Thoracic aorta (tissue), 2 donors: ENCODE measurements at regions not wholly inside any gene's neighbourhood (a gene's known extent, or its start where the extent isn't known, plus 50 kb on each side); places are given as distances from the start of the nearest gene placed in this dataset.

Experiments
- ATAC-seq: fragments of 150-250 bp; one replicate; pipeline ENCODE4 v1.8.0; 2017; ENCODE audit warnings: low read depth; ENCODE audit not compliant: insufficient number of reproducible peaks, low FRiP score
- DNase-seq: peaks from one replicate; pipeline ENCODE4 v3.0.0-alpha.2; 2020; ENCODE audit warnings: low spot score
- H3K27ac ChIP-seq, 2 donors: fragments of 200-600 bp; sonication (generic); 1 replicate in 1 of 2; 2 replicates in 1 of 2; pipeline ENCODE4 v1.5.1; 2016; ENCODE audit warnings: mild to moderate bottlenecking in 2 of 2, moderate library complexity in 2 of 2
- H3K27me3 ChIP-seq: fragments of 200-600 bp; sonication (generic); replicated peaks from 2 replicates; pipeline ENCODE4 v1.6.0; 2016; ENCODE audit warnings: mild to moderate bottlenecking; ENCODE audit not compliant: insufficient read depth
- H3K36me3 ChIP-seq: fragments of 200-600 bp; sonication (generic); one replicate; pipeline ENCODE4 v1.5.1; 2016
- H3K4me1 ChIP-seq, 2 donors: fragments of 200-600 bp; sonication (generic); 1 replicate in 1 of 2; 2 replicates in 1 of 2; pipeline versions ENCODE4 v1.5.1 to v1.6.0; 2016; ENCODE audit warnings: low read depth in 2 of 2, mild to moderate bottlenecking in 1 of 2; ENCODE audit not compliant: control insufficient read depth in 1 of 2
- H3K4me3 ChIP-seq: fragments of 200-600 bp; sonication (generic); 2 replicates; pipeline ENCODE4 v1.5.1; 2016; ENCODE audit warnings: mild to moderate bottlenecking
- H3K9me3 ChIP-seq: fragments of 200-600 bp; sonication (generic); 2 replicates; pipeline ENCODE4 v1.5.1; 2016
- CTCF ChIP-seq: fragments of 200-600 bp; sonication (generic); IDR thresholded peaks from one replicate; pipeline ENCODE4 v1.5.1; 2019; ENCODE audit warnings: antibody characterized with exemption

- Histone ChIP-seq H3K27me3 (no peaks in the 10 kb centered on the region), H3K27ac (no peak overlapping the region), H3K4me3 (no peak overlapping the region), H3K4me1 (no peaks in the 10 kb centered on the region), H3K9me3 (no peaks in the 10 kb centered on the region), H3K36me3 (no peaks in the 10 kb centered on the region)
- TF ChIP-seq CTCF = no peak
- ATAC-seq (no peak), DNase-seq (no peak)
These were observed 536.8 kb downstream of the XIRP2 start for GRCh38 chr2:167424803-167425755.

- Histone ChIP-seq H3K27ac (no peak overlapping the region), H3K4me3 (no peak overlapping the region), H3K9me3 (no peaks in the 10 kb centered on the region), H3K4me1 (no peaks in the 10 kb centered on the region), H3K36me3 (no peaks in the 10 kb centered on the region), H3K27me3 (no peaks in the 10 kb centered on the region)
- ATAC-seq (no peak), DNase-seq (no peak)
- no peak for TF ChIP-seq CTCF
These were observed 535.9 kb downstream of the XIRP2 start for GRCh38 chr2:167424221-167424620.

- ATAC-seq (no peak), DNase-seq (no peak)
- TF ChIP-seq CTCF = no peak
- Histone ChIP-seq H3K27me3 (no peaks in the 10 kb centered on the region), H3K27ac (no peak overlapping the region), H3K36me3 (no peaks in the 10 kb centered on the region), H3K4me1 (no peaks in the 10 kb centered on the region), H3K4me3 (no peak overlapping the region), H3K9me3 (no peaks in the 10 kb centered on the region)
These were observed 535.5 kb downstream of the XIRP2 start for GRCh38 chr2:167423731-167424130.

GRCh38 chr2:167420211-167420610, 531.9 kb downstream of the XIRP2 start:
- TF ChIP-seq CTCF = no peak
- no peaks in the 10 kb centered on the region for H3K36me3 ChIP-seq
- no peak overlapping the region for H3K4me3 ChIP-seq
- H3K4me1 ChIP-seq = no peaks in the 10 kb centered on the region
- ATAC-seq (no peak), DNase-seq (no peak)
- H3K9me3 ChIP-seq = no peaks in the 10 kb centered on the region
- no peak overlapping the region for H3K27ac ChIP-seq
- no peaks in the 10 kb centered on the region for H3K27me3 ChIP-seq

- no peak for ATAC-seq
- H3K4me3 ChIP-seq = no peak overlapping the region
These were observed 526.8 kb downstream of the XIRP2 start for GRCh38 chr2:167415068-167415467.

More at GRCh38 chr2:167415068-167415467, 526.8 kb downstream of the XIRP2 start:
- Histone ChIP-seq H3K27me3 (no peaks in the 10 kb centered on the region), H3K4me1 (no peaks in the 10 kb centered on the region), H3K9me3 (no peaks in the 10 kb centered on the region), H3K27ac (no peak overlapping the region), H3K36me3 (no peaks in the 10 kb centered on the region)
- TF ChIP-seq CTCF = no peak
- no peak for DNase-seq
